MCF 10A (cell line): ENCODE measurements at regions not wholly inside any gene's neighbourhood (a gene's known extent, or its start where the extent isn't known, plus 50 kb on each side); places are given as distances from the start of the nearest gene placed in this dataset.

Experiments used
- BruUV-seq: library from RNA; stranded (reverse); fragments of 400-500 nt; replicated peaks from 2 replicates; lab custom pipeline; 2021; lab: Mats Ljungman, UMichigan
- CTCF ChIA-PET: fragments of 300-600 bp; sonication (Branson Sonifier 250); formaldehyde crosslinking; extraction: SDS; loops from one replicate; lab custom pipeline; 2021; ENCODE audit warnings: antibody characterized with exemption, inconsistent platforms; lab: Yijun Ruan, JAX
- POLR2A ChIA-PET: fragments of 300-600, 350-650 bp; sonication (Branson Sonifier 250); formaldehyde crosslinking; extraction: SDS; loops from one replicate; lab custom pipeline; 2020; ENCODE audit warnings: antibody characterized with exemption, inconsistent platforms; lab: Yijun Ruan, JAX
- DNase-seq: peaks from one replicate; pipeline ENCODE4 v3.0.0-alpha.2; 2018; ENCODE audit not compliant: unreplicated experiment
- H3K27ac Mint-ChIP-seq: one replicate; pipeline ENCODE4 v1.8.0; 2022; ENCODE audit warnings: mild to moderate bottlenecking, low read depth, mixed read lengths; ENCODE audit not compliant: unreplicated experiment
- H3K27me3 Mint-ChIP-seq: one replicate; pipeline ENCODE4 v1.8.0; 2022; ENCODE audit warnings: mixed read lengths; ENCODE audit not compliant: insufficient read depth, unreplicated experiment
- H3K36me3 Mint-ChIP-seq: one replicate; pipeline ENCODE4 v1.8.0; 2022; ENCODE audit warnings: mild to moderate bottlenecking, moderate library complexity, mixed read lengths; ENCODE audit not compliant: insufficient read depth, unreplicated experiment
- H3K4me1 Mint-ChIP-seq: one replicate; pipeline ENCODE4 v1.8.0; 2022; ENCODE audit warnings: mixed read lengths; ENCODE audit not compliant: insufficient read depth, unreplicated experiment
- H3K4me3 Mint-ChIP-seq: one replicate; pipeline ENCODE4 v1.8.0; 2022; ENCODE audit warnings: mild to moderate bottlenecking, moderate library complexity, mixed read lengths; ENCODE audit not compliant: unreplicated experiment
- H3K9me3 Mint-ChIP-seq: one replicate; pipeline ENCODE4 v1.8.0; 2022; ENCODE audit warnings: mixed read lengths; ENCODE audit not compliant: unreplicated experiment
- intact Hi-C: fragments of 100-400 bp; cut with micrococcal nuclease; formaldehyde crosslinking; loops from 2 replicates; pipeline ENCODE4 v1.14.1; 2022
- TF ChIP-seq, protein P1 (sequence below): fragments of 200-600 bp; IDR thresholded peaks from one replicate; pipeline ENCODE4 v1.8.0; 2022; ENCODE audit warnings: antibody characterized with exemption, mild to moderate bottlenecking; ENCODE audit not compliant: unreplicated experiment

DNA sequence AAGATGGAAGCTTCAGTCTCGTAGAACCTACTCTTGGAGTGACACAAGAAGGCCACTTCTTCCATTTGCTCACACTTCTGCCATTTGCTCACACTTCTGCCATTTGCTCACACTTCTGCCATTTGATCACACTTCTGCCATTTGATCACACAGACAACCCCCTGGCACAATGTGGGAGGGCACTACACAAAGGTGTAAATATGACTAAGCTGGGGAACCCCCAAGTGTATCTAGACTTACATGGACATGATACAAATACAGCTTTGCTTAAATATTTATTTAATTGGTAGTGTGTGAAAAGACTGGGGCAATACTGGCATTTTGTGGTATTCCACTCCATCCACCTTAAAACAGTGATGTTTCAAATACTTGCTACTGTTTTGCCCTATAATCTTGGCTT lies 296.2 kb upstream of the PPFIA2 start:
- no peak for DNase-seq

DNA sequence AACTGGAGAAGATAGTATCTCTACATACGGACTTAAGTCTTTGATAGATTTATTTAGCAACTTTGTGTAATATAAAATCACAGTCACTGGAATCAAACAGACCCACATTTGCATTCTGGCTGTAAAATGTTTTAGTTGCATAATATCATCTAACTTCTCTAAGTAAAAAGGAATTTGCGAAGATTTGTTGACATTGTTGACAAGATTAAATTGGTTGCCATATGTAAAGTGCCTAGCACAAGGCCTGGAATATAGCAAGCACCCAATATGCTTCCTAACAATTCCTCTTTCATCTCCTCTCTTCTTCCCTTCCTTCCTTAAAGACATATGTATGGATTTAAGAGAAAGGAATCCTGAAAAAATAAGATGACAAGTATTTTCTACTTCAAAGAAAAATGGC lies 295.4 kb upstream of the PPFIA2 start:
- no TSS peak for BruUV-seq
- no peak for DNase-seq
- ChIA-PET POLR2A (no interaction called here), CTCF (no interaction called here)
- TF ChIP-seq, protein P1, sequence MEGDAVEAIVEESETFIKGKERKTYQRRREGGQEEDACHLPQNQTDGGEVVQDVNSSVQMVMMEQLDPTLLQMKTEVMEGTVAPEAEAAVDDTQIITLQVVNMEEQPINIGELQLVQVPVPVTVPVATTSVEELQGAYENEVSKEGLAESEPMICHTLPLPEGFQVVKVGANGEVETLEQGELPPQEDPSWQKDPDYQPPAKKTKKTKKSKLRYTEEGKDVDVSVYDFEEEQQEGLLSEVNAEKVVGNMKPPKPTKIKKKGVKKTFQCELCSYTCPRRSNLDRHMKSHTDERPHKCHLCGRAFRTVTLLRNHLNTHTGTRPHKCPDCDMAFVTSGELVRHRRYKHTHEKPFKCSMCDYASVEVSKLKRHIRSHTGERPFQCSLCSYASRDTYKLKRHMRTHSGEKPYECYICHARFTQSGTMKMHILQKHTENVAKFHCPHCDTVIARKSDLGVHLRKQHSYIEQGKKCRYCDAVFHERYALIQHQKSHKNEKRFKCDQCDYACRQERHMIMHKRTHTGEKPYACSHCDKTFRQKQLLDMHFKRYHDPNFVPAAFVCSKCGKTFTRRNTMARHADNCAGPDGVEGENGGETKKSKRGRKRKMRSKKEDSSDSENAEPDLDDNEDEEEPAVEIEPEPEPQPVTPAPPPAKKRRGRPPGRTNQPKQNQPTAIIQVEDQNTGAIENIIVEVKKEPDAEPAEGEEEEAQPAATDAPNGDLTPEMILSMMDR: no peak
- H3K4me1 Mint-ChIP-seq: peaks cover 15% of the 10 kb centered on the region
- no peak overlapping the region for H3K4me3 Mint-ChIP-seq
- H3K27ac Mint-ChIP-seq: no peak overlapping the region
- H3K36me3 Mint-ChIP-seq: no peaks in the 10 kb centered on the region
- intact Hi-C loops: no loop called here
- H3K27me3 Mint-ChIP-seq: no peaks in the 10 kb centered on the region
- peaks cover 14% of the 10 kb centered on the region for H3K9me3 Mint-ChIP-seq

More for the DNA sequence above, 296.2 kb upstream of the PPFIA2 start:
- Mint-ChIP-seq H3K9me3 (peaks cover 7% of the 10 kb centered on the region), H3K36me3 (no peaks in the 10 kb centered on the region), H3K27me3 (no peaks in the 10 kb centered on the region), H3K4me3 (no peak overlapping the region), H3K4me1 (peaks cover 15% of the 10 kb centered on the region), H3K27ac (no peak overlapping the region)
- ChIA-PET POLR2A (no interaction called here), CTCF (no interaction called here)
- intact Hi-C loops: no loop called here
- TF ChIP-seq, protein P1: no peak
- BruUV-seq: no TSS peak

DNA sequence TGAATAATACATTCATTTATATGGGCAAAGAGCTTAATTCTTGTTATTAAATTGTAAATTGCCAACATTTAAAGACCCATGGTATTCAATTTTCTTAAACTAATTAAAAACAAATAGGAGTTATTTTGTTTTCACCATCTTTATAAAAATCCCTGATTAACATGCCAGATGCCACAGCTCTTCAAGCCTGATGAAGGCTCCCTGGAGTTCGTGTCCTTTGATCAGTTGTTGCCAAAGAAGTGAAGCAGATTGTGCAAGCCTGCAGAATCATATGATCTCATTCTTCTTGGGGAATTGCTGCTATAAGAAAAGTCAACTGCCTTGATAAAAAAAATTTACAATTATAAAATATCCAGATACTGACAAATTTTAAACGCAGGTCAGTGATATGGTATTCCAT lies 288.3 kb upstream of the PPFIA2 start:
- Mint-ChIP-seq H3K4me3 (no peak overlapping the region), H3K4me1 (no peaks in the 10 kb centered on the region), H3K27ac (no peak overlapping the region), H3K36me3 (peaks cover 6% of the 10 kb centered on the region), H3K9me3 (peaks cover 6% of the 10 kb centered on the region), H3K27me3 (no peaks in the 10 kb centered on the region)
- POLR2A ChIA-PET: interaction anchor here (1.0 kb wide), 1 partner anchor 9 kb away, joined by 3 read pairs; no protein-coding TSS in a partner anchor
- intact Hi-C loops: no loop called here
- CTCF ChIA-PET: interaction anchor here (0.6 to 0.7 kb wide), 2 partner anchors 10 to 39 kb away, joined by 3 read pairs; no protein-coding TSS in a partner anchor
- BruUV-seq: no TSS peak
- TF ChIP-seq, protein P1: no peak
- peak; percentile 31 for DNase-seq

DNA sequence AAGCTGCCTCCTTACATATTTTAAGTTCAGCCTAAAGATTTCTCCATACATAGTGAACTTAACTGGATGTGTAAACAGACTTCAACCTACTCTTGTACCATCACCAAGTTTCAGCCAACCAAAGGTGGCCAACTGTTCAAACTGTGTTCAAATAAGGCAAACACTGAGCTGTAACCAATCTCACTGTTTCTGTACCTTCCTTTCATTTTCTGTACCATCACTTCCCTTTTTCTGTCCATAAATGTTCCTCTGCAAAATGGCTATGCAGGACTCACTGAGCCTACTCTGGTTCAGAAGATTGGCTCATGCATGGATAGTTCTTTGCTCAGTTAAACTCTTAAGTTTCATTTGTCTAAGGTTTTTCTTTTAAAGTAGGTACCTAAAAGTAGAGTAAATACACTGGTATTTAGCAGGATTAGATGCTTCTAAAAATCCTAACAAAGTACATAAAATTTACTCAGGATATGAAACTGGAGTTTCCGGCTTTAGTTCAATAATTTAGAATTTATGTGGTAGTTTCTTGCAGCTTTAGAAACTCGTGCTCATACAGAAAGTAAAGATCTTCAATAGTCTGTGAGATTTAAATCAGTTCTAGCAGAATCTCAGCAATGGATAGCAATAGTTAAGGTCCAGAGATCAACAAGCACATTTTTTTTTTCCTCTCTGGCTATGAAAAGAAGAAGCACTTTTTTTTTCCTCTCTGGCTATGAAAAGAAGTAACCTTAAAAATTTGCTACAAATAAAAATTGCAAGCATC lies 282.0 kb upstream of the PPFIA2 start:
- ChIA-PET POLR2A (no interaction called here), CTCF (no interaction called here)
- no TSS peak for BruUV-seq
- Mint-ChIP-seq H3K36me3 (peaks cover 6% of the 10 kb centered on the region), H3K27ac (no peak overlapping the region), H3K4me1 (no peaks in the 10 kb centered on the region), H3K27me3 (no peaks in the 10 kb centered on the region), H3K4me3 (no peak overlapping the region), H3K9me3 (no peaks in the 10 kb centered on the region)
- TF ChIP-seq, protein P1: no peak
- no peak for DNase-seq
- intact Hi-C loops: no loop called here
